ENCODE measurements at regions not wholly inside any gene's neighbourhood (a gene's known extent, or its start where the extent isn't known, plus 50 kb on each side); places are given as distances from the start of the nearest gene placed in this dataset.

DNA sequence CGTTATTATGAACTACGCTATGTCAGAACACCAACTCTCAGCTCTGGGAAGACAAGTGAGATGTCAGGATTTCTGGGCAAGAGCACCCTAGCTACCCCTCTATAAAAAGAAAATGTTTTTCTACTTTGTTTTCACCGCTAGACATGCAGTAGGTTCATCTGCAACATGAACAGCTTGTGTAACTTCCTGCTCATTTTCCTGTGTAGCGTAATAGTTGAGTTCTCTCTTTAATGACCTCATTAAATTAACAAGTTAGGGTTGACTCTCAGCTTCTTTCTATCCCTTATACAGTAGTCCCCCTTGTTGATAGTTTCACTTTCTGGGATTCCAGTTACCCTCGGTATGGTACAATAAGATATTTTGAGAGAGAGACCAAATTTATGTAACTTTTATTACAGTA, 329.4 kb upstream of the ZNF32 start:
- TF ChIP-seq, protein P1, sequence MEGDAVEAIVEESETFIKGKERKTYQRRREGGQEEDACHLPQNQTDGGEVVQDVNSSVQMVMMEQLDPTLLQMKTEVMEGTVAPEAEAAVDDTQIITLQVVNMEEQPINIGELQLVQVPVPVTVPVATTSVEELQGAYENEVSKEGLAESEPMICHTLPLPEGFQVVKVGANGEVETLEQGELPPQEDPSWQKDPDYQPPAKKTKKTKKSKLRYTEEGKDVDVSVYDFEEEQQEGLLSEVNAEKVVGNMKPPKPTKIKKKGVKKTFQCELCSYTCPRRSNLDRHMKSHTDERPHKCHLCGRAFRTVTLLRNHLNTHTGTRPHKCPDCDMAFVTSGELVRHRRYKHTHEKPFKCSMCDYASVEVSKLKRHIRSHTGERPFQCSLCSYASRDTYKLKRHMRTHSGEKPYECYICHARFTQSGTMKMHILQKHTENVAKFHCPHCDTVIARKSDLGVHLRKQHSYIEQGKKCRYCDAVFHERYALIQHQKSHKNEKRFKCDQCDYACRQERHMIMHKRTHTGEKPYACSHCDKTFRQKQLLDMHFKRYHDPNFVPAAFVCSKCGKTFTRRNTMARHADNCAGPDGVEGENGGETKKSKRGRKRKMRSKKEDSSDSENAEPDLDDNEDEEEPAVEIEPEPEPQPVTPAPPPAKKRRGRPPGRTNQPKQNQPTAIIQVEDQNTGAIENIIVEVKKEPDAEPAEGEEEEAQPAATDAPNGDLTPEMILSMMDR (IDR thresholded peaks at IDR 0.05), result no peak
- TF ChIP-seq POLR2A (IDR thresholded peaks at IDR 0.05), result no peak
